RWPE2 (cell line): ENCODE measurements at regions not wholly inside any gene's neighbourhood (a gene's known extent, or its start where the extent isn't known, plus 50 kb on each side); places are given as distances from the start of the nearest gene placed in this dataset.

Experiments used
- ATAC-seq: fragments of 200-7000 bp; cut with Tn5 transposase; 3 replicates; pipeline ENCODE4 v1.9.1; 2021; ENCODE audit warnings: low read depth
- DNase-seq: peaks from one replicate; pipeline ENCODE4 v3.0.0-alpha.2; 2020; ENCODE audit warnings: low spot score
- H3K27ac ChIP-seq: fragments of 450-650 bp; 2 replicates; pipeline ENCODE4 v1.5.1; 2017; ENCODE audit warnings: mild to moderate bottlenecking; ENCODE audit not compliant: poor library complexity, severe bottlenecking
- H3K27me3 ChIP-seq: fragments of 250-450 bp; sonication (Bioruptor Pico); 2 replicates; pipeline ENCODE4 v1.5.1; 2021; ENCODE audit warnings: mild to moderate bottlenecking, moderate library complexity; ENCODE audit not compliant: insufficient read depth, poor library complexity, severe bottlenecking
- H3K36me3 ChIP-seq: fragments of 250-450 bp; sonication (Bioruptor Pico); 2 replicates; pipeline ENCODE4 v1.5.1; 2020; ENCODE audit warnings: low read depth, mild to moderate bottlenecking, moderate library complexity
- H3K4me1 ChIP-seq: fragments of 250-450 bp; sonication (Bioruptor Pico); 2 replicates; pipeline ENCODE4 v1.5.1; 2021; ENCODE audit warnings: mild to moderate bottlenecking, moderate library complexity; ENCODE audit not compliant: insufficient read depth, poor library complexity, severe bottlenecking
- H3K4me3 ChIP-seq: fragments of 250-450 bp; sonication (Bioruptor Pico); 2 replicates; pipeline ENCODE4 v1.5.1; 2021; ENCODE audit warnings: mild to moderate bottlenecking, moderate library complexity; ENCODE audit not compliant: severe bottlenecking
- H3K9me3 ChIP-seq: fragments of 250-450 bp; sonication (Bioruptor Pico); 2 replicates; pipeline ENCODE4 v1.5.1; 2021; ENCODE audit warnings: mild to moderate bottlenecking, moderate library complexity; ENCODE audit not compliant: severe bottlenecking
- CTCF ChIP-seq: fragments of 450-650 bp; IDR thresholded peaks from one replicate; pipeline ENCODE4 v1.5.1; 2017; ENCODE audit warnings: mild to moderate bottlenecking, moderate library complexity; ENCODE audit not compliant: poor library complexity, severe bottlenecking

GRCh38 chr15:29560896-29561295 is 261.4 kb downstream of the TJP1 start:
- DNase-seq (no peak), ATAC-seq (no peak)
- no peak overlapping the region for H3K27ac ChIP-seq
- no peaks in the 10 kb centered on the region for H3K4me1 ChIP-seq
- peaks cover 55% of the 10 kb centered on the region for H3K27me3 ChIP-seq
- TF ChIP-seq CTCF = no peak
- H3K4me3 ChIP-seq = no peak overlapping the region
- H3K9me3 ChIP-seq = no peaks in the 10 kb centered on the region
- H3K36me3 ChIP-seq = no peaks in the 10 kb centered on the region

GRCh38 chr15:29558261-29558660 is 264.0 kb downstream of the TJP1 start:
- no peak overlapping the region for H3K4me3 ChIP-seq
- H3K9me3 ChIP-seq = no peaks in the 10 kb centered on the region
- no peak for TF ChIP-seq CTCF
- H3K36me3 ChIP-seq = no peaks in the 10 kb centered on the region
- no peaks in the 10 kb centered on the region for H3K4me1 ChIP-seq
- DNase-seq (no peak), ATAC-seq (no peak)
- no peak overlapping the region for H3K27ac ChIP-seq
- H3K27me3 ChIP-seq = peaks cover 47% of the 10 kb centered on the region

GRCh38 chr15:29557171-29557570 is 265.1 kb downstream of the TJP1 start:
- Histone ChIP-seq H3K27ac (no peak overlapping the region), H3K4me1 (no peaks in the 10 kb centered on the region), H3K9me3 (no peaks in the 10 kb centered on the region), H3K36me3 (no peaks in the 10 kb centered on the region), H3K27me3 (peaks cover 43% of the 10 kb centered on the region), H3K4me3 (no peak overlapping the region)
- no peak for TF ChIP-seq CTCF
- no peak for DNase-seq
- ATAC-seq = no peak

- DNase-seq (no peak), ATAC-seq (peak; percentile 59)
- peaks cover 49% of the 10 kb centered on the region for H3K27me3 ChIP-seq
- no peak overlapping the region for H3K4me3 ChIP-seq
- H3K9me3 ChIP-seq = no peaks in the 10 kb centered on the region
- H3K27ac ChIP-seq = no peak overlapping the region
- no peak for TF ChIP-seq CTCF
- no peaks in the 10 kb centered on the region for H3K36me3 ChIP-seq
- no peaks in the 10 kb centered on the region for H3K4me1 ChIP-seq
Measured at GRCh38 chr15:29556380-29556779, 265.9 kb downstream of the TJP1 start.

- H3K4me1 ChIP-seq = no peaks in the 10 kb centered on the region
- TF ChIP-seq CTCF = no peak
- no peak for DNase-seq
- H3K27me3 ChIP-seq = peaks cover 52% of the 10 kb centered on the region
- no peak overlapping the region for H3K27ac ChIP-seq
- no peak overlapping the region for H3K4me3 ChIP-seq
- no peaks in the 10 kb centered on the region for H3K9me3 ChIP-seq
- ATAC-seq = no peak
- H3K36me3 ChIP-seq = no peaks in the 10 kb centered on the region
Measured at GRCh38 chr15:29554531-29554930, 267.7 kb downstream of the TJP1 start.
